ENCODE measurements at regions not wholly inside any gene's neighbourhood (a gene's known extent, or its start where the extent isn't known, plus 50 kb on each side); places are given as distances from the start of the nearest gene placed in this dataset.
A peak's percentile ranks its signal among the peaks of the same experiment; 100 is the strongest.

DNA sequence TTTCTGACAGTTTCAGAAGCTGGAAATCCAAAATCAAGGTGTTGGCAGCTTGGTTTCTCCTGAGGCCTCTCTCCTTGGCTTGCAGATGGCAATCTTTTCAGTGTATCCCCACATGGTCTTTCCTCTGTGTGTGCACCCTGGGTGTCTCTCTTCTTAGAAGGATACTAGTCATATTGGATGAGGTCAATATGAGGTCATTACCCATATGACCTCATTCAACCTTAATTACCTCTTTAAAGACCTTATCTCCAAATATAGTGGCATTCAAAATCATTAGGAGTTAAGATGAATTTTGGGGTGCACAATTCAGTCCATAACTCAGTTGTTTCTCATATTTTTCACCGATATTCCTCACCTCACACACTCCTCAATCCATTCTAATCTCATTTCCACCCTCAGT lies 92.4 kb upstream of the TGM3 start:
- H3K36me3 ChIP-seq (ENCODE audit: insufficient read depth, low read length): no peaks in the 10 kb centered on the region
- no peak overlapping the region for H3K4me3 ChIP-seq (ENCODE audit: low read length)
- H3K27me3 ChIP-seq (ENCODE audit: insufficient read depth, low read length, poor library complexity, severe bottlenecking): peaks cover 3% of the 10 kb centered on the region
- Mint-ChIP-seq H3K4me1 (peaks cover 3 to 11% (median 5%) of the 10 kb centered on the region in 3 donors), H3K36me3 (no peaks in the 10 kb centered on the region), H3K27me3 (peaks cover 19 to 40% of the 10 kb centered on the region in 2 donors), H3K27ac (no peak overlapping the region), H3K9me3 (no peaks in the 10 kb centered on the region), H3K4me3 (no peak overlapping the region)
- no peak overlapping the region for H3K27ac ChIP-seq (ENCODE audit: low read depth, low read length)
- no peak for DNase-seq
- ChIA-PET CTCF (no interaction called here), POLR2A (no interaction called here)
- no peaks in the 10 kb centered on the region for H3K4me1 ChIP-seq (ENCODE audit: insufficient read depth, low read length)
- H3K9me3 ChIP-seq (ENCODE audit: low read length): no peaks in the 10 kb centered on the region

DNA sequence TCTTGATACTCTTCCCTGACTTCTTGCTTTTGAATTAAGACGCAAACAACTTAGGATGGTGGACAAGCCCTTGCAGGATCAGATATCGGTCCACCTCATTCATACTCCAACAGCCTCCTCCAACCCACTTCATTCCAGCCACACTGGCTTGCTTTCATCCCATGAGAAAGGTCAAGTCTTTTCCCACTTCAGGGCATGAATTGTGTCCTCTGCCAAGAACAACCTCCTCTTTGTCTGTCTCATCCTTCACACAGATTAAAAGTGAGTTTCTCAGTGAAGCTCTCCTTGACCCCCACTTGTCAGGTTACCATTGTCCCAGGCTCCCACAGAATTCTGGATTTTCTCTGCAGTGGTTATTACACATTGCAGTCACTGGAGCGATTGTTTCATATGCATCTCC lies 91.8 kb upstream of the TGM3 start:
- no peak overlapping the region for H3K4me3 ChIP-seq (ENCODE audit: low read length)
- peaks cover 3% of the 10 kb centered on the region for H3K27me3 ChIP-seq (ENCODE audit: insufficient read depth, low read length, poor library complexity, severe bottlenecking)
- Mint-ChIP-seq H3K4me1 (peaks cover 3 to 11% (median 5%) of the 10 kb centered on the region in 3 donors), H3K27me3 (peaks cover 19 to 43% of the 10 kb centered on the region in 2 donors), H3K9me3 (no peaks in the 10 kb centered on the region), H3K4me3 (no peak overlapping the region), H3K36me3 (no peaks in the 10 kb centered on the region), H3K27ac (no peak overlapping the region)
- H3K27ac ChIP-seq (ENCODE audit: low read depth, low read length): no peak overlapping the region
- ChIA-PET CTCF (no interaction called here), POLR2A (no interaction called here)
- no peaks in the 10 kb centered on the region for H3K9me3 ChIP-seq (ENCODE audit: low read length)
- H3K36me3 ChIP-seq (ENCODE audit: insufficient read depth, low read length): no peaks in the 10 kb centered on the region
- no peaks in the 10 kb centered on the region for H3K4me1 ChIP-seq (ENCODE audit: insufficient read depth, low read length)
- no peak for DNase-seq

DNA sequence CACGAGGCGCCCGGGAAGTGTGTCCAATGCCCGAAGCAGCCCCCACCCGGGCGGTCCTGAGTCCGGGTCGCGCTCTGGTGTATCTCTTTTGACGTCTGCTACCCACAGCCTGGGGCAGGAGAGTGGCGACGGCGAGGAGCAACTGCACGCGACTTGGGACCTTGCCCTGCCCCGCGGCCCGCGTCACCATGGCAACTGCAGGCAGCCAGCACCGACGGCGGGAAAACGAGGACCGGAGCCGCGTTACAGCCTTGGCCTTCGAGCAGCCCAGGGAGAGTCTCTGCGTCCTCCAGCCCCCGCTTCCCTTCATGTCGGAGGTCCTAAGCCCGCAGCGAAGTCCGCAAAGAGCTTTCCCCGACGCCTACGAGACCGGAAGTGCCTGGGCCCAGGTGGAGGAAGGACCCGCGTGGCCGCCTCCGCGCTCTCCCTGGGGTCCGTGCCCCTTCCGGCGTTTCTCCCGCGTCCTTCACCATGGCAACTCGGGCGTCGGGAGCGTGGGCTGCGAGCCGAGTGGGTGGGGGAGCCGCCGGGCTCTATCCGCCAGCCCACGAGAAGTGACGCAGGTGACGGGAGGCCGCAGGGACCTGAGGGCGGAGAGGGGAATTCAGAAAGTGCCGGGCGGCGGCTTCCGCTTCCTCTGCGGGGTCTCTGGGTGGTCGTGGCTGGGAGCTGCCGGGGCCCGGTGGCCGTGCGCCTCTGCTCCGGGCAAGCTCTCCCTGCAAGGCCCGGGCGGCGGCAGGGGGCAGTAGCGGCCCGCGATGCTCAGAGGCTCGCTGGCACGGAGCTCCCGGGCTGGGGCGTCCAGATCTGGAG lies 88.6 kb upstream of the TGM3 start:
- Mint-ChIP-seq H3K4me3 (peak overlapping the region; percentile 60 to 90 (median 73)), H3K36me3 (no peaks in the 10 kb centered on the region), H3K27ac (peak overlapping the region in 2 of 8 donors; percentile 34 to 39), H3K9me3 (no peaks in the 10 kb centered on the region), H3K4me1 (peaks cover 3 to 11% (median 5%) of the 10 kb centered on the region in 3 donors), H3K27me3 (peaks cover 21 to 57% of the 10 kb centered on the region in 2 donors)
- no peaks in the 10 kb centered on the region for H3K9me3 ChIP-seq (ENCODE audit: low read length)
- H3K27ac ChIP-seq (ENCODE audit: low read depth, low read length): no peak overlapping the region
- no peaks in the 10 kb centered on the region for H3K36me3 ChIP-seq (ENCODE audit: insufficient read depth, low read length)
- peak; percentile 9 to 52 (median 17) for DNase-seq
- ChIA-PET POLR2A (no interaction called here), CTCF (interaction anchor here (0.8 to 1.9 kb wide), 6 partner anchors 10 to 249 kb away, joined by 3 to 7 read pairs (median 4); no protein-coding TSS in a partner anchor)
- no peaks in the 10 kb centered on the region for H3K4me1 ChIP-seq (ENCODE audit: insufficient read depth, low read length)
- H3K4me3 ChIP-seq (ENCODE audit: low read length): peak overlapping the region; percentile 34
- H3K27me3 ChIP-seq (ENCODE audit: insufficient read depth, low read length, poor library complexity, severe bottlenecking): no peaks in the 10 kb centered on the region

DNA sequence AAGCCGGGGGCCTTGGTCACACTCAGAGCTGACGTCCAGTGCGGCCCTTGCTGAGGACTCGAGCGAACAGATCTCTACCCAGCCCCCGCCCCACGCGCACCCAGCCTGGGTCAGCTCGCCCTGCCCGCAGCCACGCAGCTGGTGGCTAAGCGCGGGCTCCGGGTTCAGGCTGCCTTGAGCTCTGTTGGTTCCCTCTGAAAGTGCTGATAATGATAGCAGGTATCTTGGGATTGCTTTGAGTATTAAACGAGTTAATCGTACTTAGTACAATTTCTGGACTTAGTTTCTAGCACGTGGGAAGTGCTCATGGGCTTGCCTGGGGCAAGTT lies 88.1 kb upstream of the TGM3 start:
- no peaks in the 10 kb centered on the region for H3K36me3 ChIP-seq (ENCODE audit: insufficient read depth, low read length)
- POLR2A ChIA-PET: no interaction called here
- H3K27me3 ChIP-seq (ENCODE audit: insufficient read depth, low read length, poor library complexity, severe bottlenecking): no peaks in the 10 kb centered on the region
- H3K4me1 Mint-ChIP-seq: peaks cover 3 to 11% (median 5%) of the 10 kb centered on the region in 3 donors
- no peaks in the 10 kb centered on the region for H3K36me3 Mint-ChIP-seq
- H3K9me3 Mint-ChIP-seq: no peaks in the 10 kb centered on the region
- DNase-seq: no peak
- H3K9me3 ChIP-seq (ENCODE audit: low read length): no peaks in the 10 kb centered on the region
- H3K4me3 ChIP-seq (ENCODE audit: low read length): peak overlapping the region; percentile 34
- H3K4me3 Mint-ChIP-seq: peak overlapping the region; percentile 60 to 90 (median 73)
- H3K27me3 Mint-ChIP-seq: peaks cover 24 to 63% of the 10 kb centered on the region in 2 donors
- H3K27ac ChIP-seq (ENCODE audit: low read depth, low read length): no peak overlapping the region
- H3K4me1 ChIP-seq (ENCODE audit: insufficient read depth, low read length): no peaks in the 10 kb centered on the region
- CTCF ChIA-PET: interaction anchor here (0.8 to 1.9 kb wide), 6 partner anchors 10 to 248 kb away, joined by 3 to 7 read pairs (median 4); no protein-coding TSS in a partner anchor
- peak overlapping the region in 1 of 8 donors; percentile 34 for H3K27ac Mint-ChIP-seq

DNA sequence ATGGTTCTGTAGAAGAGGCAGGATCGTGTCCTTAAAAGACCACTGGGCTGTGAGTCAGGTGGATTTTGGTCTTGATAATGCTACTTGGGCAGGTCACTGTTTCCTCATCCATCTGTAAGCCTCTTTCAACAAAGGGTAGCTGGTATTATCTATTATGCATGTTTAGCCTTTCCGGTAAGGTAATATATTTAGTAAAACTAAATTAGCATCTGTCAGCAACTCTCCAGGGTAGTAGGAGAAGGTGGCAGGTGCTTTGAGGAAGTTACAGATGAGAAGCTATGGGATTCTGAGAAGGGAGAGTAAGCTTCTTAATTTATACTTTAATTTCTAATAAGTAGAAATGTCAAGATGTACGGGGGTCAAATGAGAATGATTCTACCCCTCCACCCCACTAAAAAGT lies 86.9 kb upstream of the TGM3 start:
- Histone ChIP-seq H3K9me3 (ENCODE audit: low read length) (no peaks in the 10 kb centered on the region), H3K27me3 (ENCODE audit: insufficient read depth, low read length, poor library complexity, severe bottlenecking) (no peaks in the 10 kb centered on the region), H3K4me1 (ENCODE audit: insufficient read depth, low read length) (no peaks in the 10 kb centered on the region), H3K4me3 (ENCODE audit: low read length) (no peak overlapping the region), H3K27ac (ENCODE audit: low read depth, low read length) (no peak overlapping the region), H3K36me3 (ENCODE audit: insufficient read depth, low read length) (no peaks in the 10 kb centered on the region)
- DNase-seq: no peak
- Mint-ChIP-seq H3K4me3 (peak overlapping the region in 1 of 7 donors; percentile 60), H3K4me1 (peaks cover 3 to 11% (median 5%) of the 10 kb centered on the region in 3 donors), H3K36me3 (no peaks in the 10 kb centered on the region), H3K27me3 (peaks cover 22 to 69% of the 10 kb centered on the region in 2 donors), H3K27ac (no peak overlapping the region), H3K9me3 (no peaks in the 10 kb centered on the region)
- CTCF ChIA-PET: interaction anchor here (1.9 kb wide), 1 partner anchor 36 kb away, joined by 7 read pairs; no protein-coding TSS in a partner anchor
- POLR2A ChIA-PET: no interaction called here

DNA sequence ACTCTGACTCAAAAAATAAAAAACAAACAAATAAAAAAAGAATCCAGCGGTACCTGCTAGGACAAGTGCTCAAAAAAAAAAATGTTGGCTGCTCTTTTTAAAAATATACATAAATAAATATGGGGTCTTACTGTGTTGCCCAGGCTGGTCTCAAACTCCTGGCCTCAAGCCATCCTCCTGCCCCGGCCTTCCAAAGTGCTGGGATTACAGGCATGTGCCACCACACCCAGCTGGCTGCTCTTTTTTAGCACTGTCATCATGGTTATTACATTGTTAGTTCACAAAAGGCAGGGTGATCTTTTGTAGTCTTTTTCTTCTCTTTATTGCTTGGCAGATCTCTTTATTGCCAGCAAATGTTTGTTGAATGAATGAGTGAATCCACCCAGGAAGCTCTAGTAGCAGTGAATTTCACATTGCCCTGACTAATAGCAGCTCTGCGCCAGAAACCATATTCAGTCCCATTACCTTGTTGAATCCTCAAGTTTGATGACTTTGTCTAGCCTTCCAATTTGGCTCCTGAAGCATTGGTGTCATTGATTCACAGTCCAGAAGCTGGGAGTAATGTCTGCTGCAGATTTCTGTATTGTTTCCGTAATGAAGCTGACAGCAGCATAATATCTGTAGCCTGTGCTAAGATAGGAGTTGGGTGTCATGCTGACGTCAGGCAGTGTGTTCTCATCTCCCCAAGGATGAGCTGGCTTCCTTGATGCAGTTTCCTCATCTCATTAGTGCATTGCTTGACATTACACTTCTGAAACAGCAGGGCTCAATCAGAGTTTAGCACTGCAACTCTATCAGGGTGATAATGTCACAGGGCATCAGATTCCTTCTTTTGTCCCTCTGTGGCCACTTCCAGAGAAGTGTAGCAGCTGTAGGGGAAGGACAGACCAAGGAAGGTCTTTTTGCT lies 84.9 kb upstream of the TGM3 start:
- POLR2A ChIA-PET: no interaction called here
- Histone ChIP-seq H3K4me3 (ENCODE audit: low read length) (no peak overlapping the region), H3K27ac (ENCODE audit: low read depth, low read length) (no peak overlapping the region), H3K9me3 (ENCODE audit: low read length) (no peaks in the 10 kb centered on the region), H3K4me1 (ENCODE audit: insufficient read depth, low read length) (no peaks in the 10 kb centered on the region), H3K27me3 (ENCODE audit: insufficient read depth, low read length, poor library complexity, severe bottlenecking) (no peaks in the 10 kb centered on the region), H3K36me3 (ENCODE audit: insufficient read depth, low read length) (no peaks in the 10 kb centered on the region)
- H3K27ac Mint-ChIP-seq: no peak overlapping the region
- no peak overlapping the region for H3K4me3 Mint-ChIP-seq
- H3K36me3 Mint-ChIP-seq: no peaks in the 10 kb centered on the region
- H3K27me3 Mint-ChIP-seq: peaks cover 20 to 69% of the 10 kb centered on the region in 2 donors
- DNase-seq: no peak
- CTCF ChIA-PET: interaction anchor here (1.2 kb wide), 1 partner anchor 8 kb away, joined by 3 read pairs; no protein-coding TSS in a partner anchor
- H3K4me1 Mint-ChIP-seq: peaks cover 3 to 11% (median 5%) of the 10 kb centered on the region in 3 donors
- H3K9me3 Mint-ChIP-seq: no peaks in the 10 kb centered on the region

DNA sequence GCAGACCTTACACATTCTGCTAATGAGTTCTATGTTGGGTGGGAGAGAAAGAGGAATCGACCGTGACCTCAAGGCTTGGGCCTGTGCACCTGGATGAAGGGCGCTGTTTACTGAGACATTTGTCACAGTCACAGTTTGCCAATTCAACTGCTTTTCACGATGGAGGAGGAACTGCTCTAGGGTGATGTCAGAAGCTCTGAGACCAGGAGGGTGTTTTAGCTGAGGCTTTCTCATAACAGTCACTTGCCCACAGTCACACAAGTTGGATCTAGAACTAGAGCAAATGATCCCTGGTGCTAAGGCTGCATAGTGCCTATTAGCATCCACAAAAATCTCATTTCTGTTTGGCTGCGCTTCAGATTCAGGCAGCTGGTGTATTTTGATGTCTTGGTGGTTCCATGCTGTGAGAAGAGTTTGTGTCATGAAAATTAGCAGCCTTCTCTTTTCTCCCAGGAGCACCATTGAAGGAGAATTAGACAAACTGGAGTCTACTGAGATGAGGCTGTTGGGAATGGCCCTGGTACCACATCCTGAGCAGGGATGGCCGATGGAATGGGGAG lies 83.3 kb upstream of the TGM3 start:
- DNase-seq: no peak
- Mint-ChIP-seq H3K9me3 (no peaks in the 10 kb centered on the region), H3K4me3 (no peak overlapping the region), H3K36me3 (no peaks in the 10 kb centered on the region), H3K27ac (no peak overlapping the region), H3K27me3 (peaks cover 14 to 66% of the 10 kb centered on the region in 2 donors), H3K4me1 (peaks cover 3 to 5% (median 5%) of the 10 kb centered on the region in 3 donors)
- CTCF ChIA-PET: no interaction called here
- Histone ChIP-seq H3K36me3 (ENCODE audit: insufficient read depth, low read length) (no peaks in the 10 kb centered on the region), H3K9me3 (ENCODE audit: low read length) (no peaks in the 10 kb centered on the region), H3K27ac (ENCODE audit: low read depth, low read length) (no peak overlapping the region), H3K4me3 (ENCODE audit: low read length) (no peak overlapping the region), H3K4me1 (ENCODE audit: insufficient read depth, low read length) (no peaks in the 10 kb centered on the region), H3K27me3 (ENCODE audit: insufficient read depth, low read length, poor library complexity, severe bottlenecking) (no peaks in the 10 kb centered on the region)
- POLR2A ChIA-PET: no interaction called here

DNA sequence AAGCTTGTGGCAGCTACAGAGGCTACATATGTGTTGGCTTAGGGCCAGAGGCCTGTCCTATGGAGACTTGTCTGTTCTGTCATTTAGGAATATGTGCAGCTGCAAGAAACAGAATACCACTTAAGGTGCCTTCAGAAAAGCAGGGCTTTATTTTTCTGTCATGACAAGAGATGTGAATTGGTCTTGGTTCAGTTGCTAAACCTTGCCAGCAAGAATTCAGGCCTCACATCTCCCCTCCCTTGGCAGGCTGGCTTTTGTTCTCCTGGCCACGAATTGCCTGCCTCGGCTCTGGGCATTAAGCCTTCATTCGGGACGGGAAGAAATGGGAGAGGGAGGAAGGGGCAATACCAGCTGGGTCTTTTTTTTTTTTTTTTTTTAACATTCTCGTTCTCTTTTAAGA lies 82.4 kb upstream of the TGM3 start:
- Histone ChIP-seq H3K27ac (ENCODE audit: low read depth, low read length) (no peak overlapping the region), H3K4me1 (ENCODE audit: insufficient read depth, low read length) (no peaks in the 10 kb centered on the region), H3K27me3 (ENCODE audit: insufficient read depth, low read length, poor library complexity, severe bottlenecking) (no peaks in the 10 kb centered on the region), H3K4me3 (ENCODE audit: low read length) (no peak overlapping the region), H3K9me3 (ENCODE audit: low read length) (no peaks in the 10 kb centered on the region), H3K36me3 (ENCODE audit: insufficient read depth, low read length) (no peaks in the 10 kb centered on the region)
- H3K4me1 Mint-ChIP-seq: peaks cover 0 to 4% (median 0%) of the 10 kb centered on the region in 3 donors
- H3K27ac Mint-ChIP-seq: no peak overlapping the region
- peaks cover 14 to 64% of the 10 kb centered on the region in 2 donors for H3K27me3 Mint-ChIP-seq
- H3K4me3 Mint-ChIP-seq: no peak overlapping the region
- CTCF ChIA-PET: no interaction called here
- H3K9me3 Mint-ChIP-seq: no peaks in the 10 kb centered on the region
- POLR2A ChIA-PET: no interaction called here
- peaks cover 0 to 3% (median 0%) of the 10 kb centered on the region in 3 donors for H3K36me3 Mint-ChIP-seq
- DNase-seq: no peak

All from CD8-positive, alpha-beta memory T cell (primary cell).